Brain pericyte (primary cell): ENCODE measurements at regions not wholly inside any gene's neighbourhood (a gene's known extent, or its start where the extent isn't known, plus 50 kb on each side); places are given as distances from the start of the nearest gene placed in this dataset.

ENCODE experiments used
- DNase-seq: peaks from one replicate; pipeline ENCODE4 v3.0.0-alpha.2; 2012; ENCODE audit warnings: low read depth, low spot score

GRCh38 chr4:110959041-110959643 is 336.3 kb upstream of the PITX2 start:
- no peak for DNase-seq

GRCh38 chr4:110961066-110961465 is 338.2 kb upstream of the PITX2 start:
- no peak for DNase-seq

GRCh38 chr4:110962616-110963015 is 339.7 kb upstream of the PITX2 start:
- no peak for DNase-seq

- DNase-seq, result no peak
Observed at GRCh38 chr4:110963662-110964280, 340.9 kb upstream of the PITX2 start.

GRCh38 chr4:110967936-110968335 is 345.1 kb upstream of the PITX2 start:
- no peak for DNase-seq

GRCh38 chr4:110970642-110971041 is 347.8 kb upstream of the PITX2 start:
- DNase-seq, result no peak

GRCh38 chr4:110975338-110975737 is 352.5 kb upstream of the PITX2 start:
- no peak for DNase-seq

- no peak for DNase-seq
Observed at GRCh38 chr4:110977554-110977953, 354.7 kb upstream of the PITX2 start.

- no peak for DNase-seq
Observed at GRCh38 chr4:110978761-110979160, 355.9 kb upstream of the PITX2 start.

GRCh38 chr4:110982486-110982885 is 359.6 kb upstream of the PITX2 start:
- DNase-seq, result no peak

GRCh38 chr4:110988722-110989121 is 365.8 kb upstream of the PITX2 start:
- no peak for DNase-seq

- no peak for DNase-seq
Observed at GRCh38 chr4:110989125-110989524, 366.2 kb upstream of the PITX2 start.

GRCh38 chr4:110994781-110995180 is 371.9 kb upstream of the PITX2 start:
- DNase-seq, result no peak

GRCh38 chr4:110998320-110998719 is 375.4 kb upstream of the PITX2 start:
- DNase-seq, result no peak

GRCh38 chr4:111011458-111011857 is 388.6 kb upstream of the PITX2 start:
- DNase-seq, result no peak

- DNase-seq, result no peak
Observed at GRCh38 chr4:111013846-111014245, 391.0 kb upstream of the PITX2 start.

GRCh38 chr4:111014537-111014936 is 391.7 kb upstream of the PITX2 start:
- no peak for DNase-seq

- DNase-seq, result no peak
Observed at GRCh38 chr4:111016416-111016815, 393.5 kb upstream of the PITX2 start.

GRCh38 chr4:111018216-111018615 is 395.3 kb upstream of the PITX2 start:
- no peak for DNase-seq

- no peak for DNase-seq
Observed at GRCh38 chr4:111020476-111020875, 397.6 kb upstream of the PITX2 start.

GRCh38 chr4:111020961-111021360 is 398.1 kb upstream of the PITX2 start:
- no peak for DNase-seq

- DNase-seq, result no peak
Observed at GRCh38 chr4:111022758-111023157, 399.9 kb upstream of the PITX2 start.

GRCh38 chr4:111027526-111027925 is 404.6 kb upstream of the PITX2 start:
- no peak for DNase-seq

GRCh38 chr4:111028795-111029194 is 405.9 kb upstream of the PITX2 start:
- no peak for DNase-seq
